Glomerular visceral epithelial cell (primary cell): ENCODE measurements at regions not wholly inside any gene's neighbourhood (a gene's known extent, or its start where the extent isn't known, plus 50 kb on each side); places are given as distances from the start of the nearest gene placed in this dataset.
"Not testable (repeated sequence)": the region's sequence is repeated elsewhere in the genome, so short reads cannot be mapped to it uniquely, and the experiment has no call there.

Experiments
- DNase-seq: peaks from one replicate; pipeline ENCODE4 v3.0.0-alpha.2; 2016; ENCODE audit errors: extremely low spot score

- DNase-seq = no peak
These were observed 268.7 kb upstream of the CDH5 start for GRCh38 chr16:66097751-66098150.

DNA sequence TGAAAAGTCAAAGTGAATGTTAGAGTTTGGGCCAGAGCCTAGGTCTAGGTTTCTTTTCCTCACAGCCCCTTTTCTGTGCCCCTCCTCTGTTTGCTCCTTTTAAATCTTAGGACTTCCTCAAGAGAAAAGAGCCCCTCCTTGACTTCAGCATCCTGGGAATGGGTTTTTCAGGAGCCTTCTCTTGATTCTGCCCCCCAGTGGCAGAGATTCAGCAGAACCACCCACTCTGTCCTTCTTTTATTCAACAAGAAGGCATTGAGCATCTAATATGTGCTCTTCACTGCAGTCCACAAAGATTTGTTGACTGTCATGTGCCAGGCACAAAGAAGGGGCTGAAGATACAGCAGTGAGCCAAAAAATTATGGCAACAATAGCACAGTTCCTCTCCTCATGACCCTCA is 270.8 kb upstream of the CDH5 start:
- no peak for DNase-seq

DNA sequence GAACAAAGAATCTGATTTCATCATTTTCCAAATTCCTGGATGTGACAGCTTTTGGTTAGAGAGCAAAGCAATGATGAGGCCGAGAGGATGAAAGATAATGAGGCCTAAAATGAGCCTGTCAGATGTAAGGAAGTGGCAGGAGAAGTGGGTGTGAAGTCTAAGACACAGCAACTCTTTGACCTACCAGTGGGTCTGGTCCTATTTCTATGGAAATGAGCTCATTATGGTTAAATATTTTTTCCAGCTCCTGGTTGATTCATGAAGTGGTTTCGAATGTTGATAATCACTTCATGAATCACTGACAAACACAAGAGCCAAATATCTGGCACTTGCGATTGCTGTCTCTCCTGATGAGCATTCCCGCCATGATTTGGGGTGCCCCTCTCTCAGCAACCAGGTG is 273.3 kb upstream of the CDH5 start:
- no peak for DNase-seq

GRCh38 chr16:66091471-66091891 is 275.0 kb upstream of the CDH5 start:
- DNase-seq = no peak

GRCh38 chr16:66088681-66089080 is 277.8 kb upstream of the CDH5 start:
- DNase-seq = no peak

GRCh38 chr16:66087308-66087707 is 279.2 kb upstream of the CDH5 start:
- DNase-seq = no peak

DNA sequence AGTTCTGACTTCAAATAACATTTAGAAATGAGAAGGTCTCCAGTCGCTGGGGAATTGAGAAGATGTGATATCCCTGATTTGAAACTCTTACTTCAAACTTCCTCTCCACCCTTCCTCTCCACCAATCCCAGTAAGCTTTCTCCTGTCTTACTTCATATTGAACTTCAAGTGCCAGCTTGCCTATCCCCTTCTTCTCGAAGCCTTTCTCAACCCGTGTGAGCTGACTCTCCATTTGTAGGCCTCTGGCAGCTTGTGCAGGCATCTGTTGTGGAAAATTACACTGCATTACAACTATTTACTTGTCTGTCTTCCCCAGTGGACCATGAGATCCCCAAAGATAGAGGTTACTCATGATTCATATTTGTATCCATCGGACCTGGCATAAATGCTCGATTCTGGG is 280.8 kb upstream of the CDH5 start:
- no peak for DNase-seq

GRCh38 chr16:66084731-66085130 is 281.8 kb upstream of the CDH5 start:
- DNase-seq = not testable (repeated sequence)

DNA sequence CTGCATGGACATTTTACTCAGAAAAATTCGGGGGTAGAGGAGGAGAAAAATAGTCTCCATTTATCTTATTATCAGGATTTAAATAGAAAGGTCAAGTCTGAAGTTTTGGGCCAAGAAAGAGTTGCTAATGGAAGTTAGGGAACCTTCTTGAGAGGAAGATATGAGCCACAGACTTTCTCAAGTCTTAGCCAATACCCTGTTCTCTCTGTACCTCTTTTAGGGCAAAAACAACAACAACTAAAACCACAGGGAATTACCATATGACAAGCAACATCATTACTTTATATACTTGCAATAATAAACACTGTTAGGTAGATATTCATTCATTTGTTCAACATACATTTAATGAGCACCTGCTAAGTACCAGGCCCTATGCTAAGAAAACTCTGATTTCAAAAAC is 282.2 kb upstream of the CDH5 start:
- no peak for DNase-seq

- DNase-seq = no peak
These were observed 283.3 kb upstream of the CDH5 start for GRCh38 chr16:66083171-66083570.

- no peak for DNase-seq
These were observed 284.1 kb upstream of the CDH5 start for GRCh38 chr16:66082424-66082823.

GRCh38 chr16:66081775-66082366 is 284.6 kb upstream of the CDH5 start:
- DNase-seq = no peak

GRCh38 chr16:66079671-66080334 is 286.7 kb upstream of the CDH5 start:
- DNase-seq = no peak

DNA sequence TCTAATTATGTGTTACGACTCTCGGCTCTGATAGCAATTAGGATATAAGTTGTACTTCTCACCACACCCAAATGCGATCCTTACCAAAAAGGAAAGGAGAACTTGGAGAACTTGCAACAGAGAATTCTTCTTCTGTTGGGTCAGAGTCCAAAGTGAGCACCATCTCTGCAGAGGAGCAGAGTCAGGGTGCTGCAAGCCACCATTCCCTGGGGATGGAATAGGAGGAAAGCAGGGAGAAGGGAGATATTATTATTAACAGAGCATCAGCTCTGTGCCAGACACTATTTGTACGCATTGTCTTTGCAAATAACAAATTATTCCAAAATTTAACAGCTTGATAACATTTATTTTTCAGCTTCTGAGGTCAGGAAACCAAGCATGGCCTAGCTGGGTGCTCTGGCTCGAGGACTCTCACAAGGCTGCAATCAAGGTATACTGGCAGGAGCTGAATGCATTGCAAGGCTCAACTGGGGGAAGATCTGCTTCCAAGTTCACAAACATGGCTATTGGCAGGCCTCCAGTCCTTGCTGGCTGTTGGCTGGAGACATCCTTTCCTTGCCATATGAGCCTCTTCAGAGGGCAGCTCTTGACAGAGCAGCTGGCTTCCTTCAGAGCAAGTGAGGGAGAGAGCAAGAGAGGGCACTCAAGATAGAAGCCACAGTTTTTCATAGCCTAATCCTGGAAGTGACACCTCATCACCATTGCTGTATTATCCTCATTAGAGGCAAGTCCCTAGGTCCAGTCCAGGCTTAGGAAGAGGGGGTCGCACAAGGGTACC is 296.2 kb upstream of the CDH5 start:
- no peak for DNase-seq

DNA sequence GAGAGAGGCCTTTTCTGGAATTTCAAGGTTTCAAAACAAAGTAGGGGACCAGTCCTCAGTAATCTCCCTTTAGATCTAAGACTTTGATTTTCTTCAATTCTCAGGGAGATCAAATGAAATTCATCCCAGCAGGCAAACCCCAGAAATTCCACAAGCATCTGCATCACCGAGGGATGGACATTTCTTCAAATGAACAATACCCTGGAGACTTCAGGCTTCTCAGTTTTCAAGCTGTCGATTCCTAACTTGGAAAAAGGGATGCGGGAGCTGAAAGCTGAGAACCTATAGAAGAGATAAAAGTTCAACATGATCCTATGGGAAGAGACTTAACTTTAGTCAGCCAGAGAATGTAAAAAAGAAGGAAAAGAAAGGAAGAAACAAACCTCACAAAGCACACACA is 296.9 kb upstream of the CDH5 start:
- DNase-seq = no peak

- no peak for DNase-seq
These were observed 300.1 kb upstream of the CDH5 start for GRCh38 chr16:66066404-66066803.

GRCh38 chr16:66065925-66066324 is 300.6 kb upstream of the CDH5 start:
- DNase-seq = no peak

DNA sequence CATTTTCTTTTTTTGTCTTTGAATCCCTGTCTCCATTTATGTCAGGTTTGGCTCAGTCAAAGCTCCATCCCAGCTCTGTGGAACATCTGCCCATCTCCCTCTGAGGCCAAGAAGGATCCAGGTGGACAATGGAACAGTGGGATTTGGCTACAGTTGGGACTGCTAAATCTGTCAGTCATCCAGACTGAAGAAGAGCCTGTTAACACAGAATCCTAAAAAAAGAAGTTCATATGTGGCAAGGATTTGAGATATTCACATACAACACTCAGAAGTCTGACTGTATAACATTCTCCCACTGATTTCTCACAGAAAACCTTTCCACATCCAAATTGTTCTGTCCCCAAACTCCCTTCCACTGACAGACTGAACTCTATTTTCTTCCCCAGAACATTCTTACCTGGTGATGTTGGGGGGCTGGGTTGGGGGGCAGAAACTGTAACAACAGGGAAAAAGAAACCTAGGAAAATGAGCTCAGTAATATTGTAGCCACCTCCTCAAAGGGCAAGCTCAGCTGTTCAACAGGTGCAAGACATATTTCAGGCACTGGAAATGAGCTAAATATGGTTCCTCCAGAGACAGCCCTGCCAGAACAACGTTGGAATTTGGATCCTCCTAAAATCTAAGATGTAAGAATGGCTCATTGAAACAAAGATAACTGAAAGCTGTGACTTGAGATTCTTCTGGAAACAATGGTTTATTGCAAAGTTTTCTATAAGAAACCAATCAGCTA is 301.5 kb upstream of the CDH5 start:
- no peak for DNase-seq

DNA sequence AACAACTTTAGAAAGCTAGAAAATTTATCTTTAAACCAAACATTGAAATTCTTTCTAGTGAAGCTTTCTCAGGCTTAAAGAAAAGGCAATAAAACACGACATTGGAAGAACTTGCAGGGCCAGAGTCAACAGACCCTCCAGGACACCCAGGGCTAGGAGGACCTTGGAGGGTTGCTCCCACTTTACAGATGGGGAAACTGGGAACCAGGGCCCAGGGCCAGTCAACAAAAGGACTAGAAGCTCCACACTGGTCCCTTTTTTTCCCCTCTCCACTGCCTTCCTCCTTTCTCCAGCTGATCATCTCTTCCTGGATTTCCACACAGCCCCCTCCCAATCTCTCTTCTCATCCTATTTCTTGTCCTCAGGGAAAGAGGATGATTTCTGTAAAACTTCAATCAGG is 307.7 kb upstream of the CDH5 start:
- no peak for DNase-seq

GRCh38 chr16:66058172-66058691 is 308.3 kb upstream of the CDH5 start:
- DNase-seq = no peak

GRCh38 chr16:66057057-66057456 is 309.4 kb upstream of the CDH5 start:
- no peak for DNase-seq

GRCh38 chr16:66054095-66054494 is 312.4 kb upstream of the CDH5 start:
- DNase-seq = no peak
